ENCODE measurements at regions not wholly inside any gene's neighbourhood (a gene's known extent, or its start where the extent isn't known, plus 50 kb on each side); places are given as distances from the start of the nearest gene placed in this dataset.
"Not testable (repeated sequence)": the region's sequence is repeated elsewhere in the genome, so short reads cannot be mapped to it uniquely, and the experiment has no call there.

- peaks cover 6 to 22% (median 14%) of the 10 kb centered on the region in 3 donors for H3K4me1 ChIP-seq (ENCODE audit: control insufficient read depth in 3 of 3, insufficient read depth in 3 of 3, low read length in 3 of 3)
- H3K27me3 ChIP-seq (ENCODE audit: control insufficient read depth in 3 of 3, insufficient read depth in 3 of 3, low read length in 3 of 3) = peaks cover 83 to 89% (median 87%) of the 10 kb centered on the region in 3 donors
These were observed 73.2 kb upstream of the EN2 start for GRCh38 chr7:155384751-155385150.

GRCh38 chr7:155385182-155385581 is 72.7 kb upstream of the EN2 start:
- not testable (repeated sequence) for H3K9ac ChIP-seq (ENCODE audit: low read depth in 1 of 3, low read length in 3 of 3); H3K36me3 ChIP-seq (ENCODE audit: control insufficient read depth in 3 of 3, insufficient read depth in 3 of 3, low read length in 3 of 3); H3K27ac ChIP-seq (ENCODE audit: low read depth, low read length); H3K9me3 ChIP-seq (ENCODE audit: control insufficient read depth in 3 of 3, low read length in 3 of 3); H3K4me3 ChIP-seq (ENCODE audit: low read length in 3 of 3)
- H3K27me3 ChIP-seq (ENCODE audit: control insufficient read depth in 3 of 3, insufficient read depth in 3 of 3, low read length in 3 of 3) = peaks cover 80 to 87% (median 85%) of the 10 kb centered on the region in 3 donors
- H3K4me1 ChIP-seq (ENCODE audit: control insufficient read depth in 3 of 3, insufficient read depth in 3 of 3, low read length in 3 of 3) = peaks cover 6 to 21% (median 14%) of the 10 kb centered on the region in 3 donors

More at GRCh38 chr7:155384751-155385150, 73.2 kb upstream of the EN2 start:
- H3K4me3 ChIP-seq (ENCODE audit: low read length in 3 of 3) = no peak overlapping the region
- no peak overlapping the region for H3K27ac ChIP-seq (ENCODE audit: low read depth, low read length)
- H3K36me3 ChIP-seq (ENCODE audit: control insufficient read depth in 3 of 3, insufficient read depth in 3 of 3, low read length in 3 of 3) = no peaks in the 10 kb centered on the region
- no peak overlapping the region for H3K9ac ChIP-seq (ENCODE audit: low read depth in 1 of 3, low read length in 3 of 3)
- no peaks in the 10 kb centered on the region for H3K9me3 ChIP-seq (ENCODE audit: control insufficient read depth in 3 of 3, low read length in 3 of 3)

DNA sequence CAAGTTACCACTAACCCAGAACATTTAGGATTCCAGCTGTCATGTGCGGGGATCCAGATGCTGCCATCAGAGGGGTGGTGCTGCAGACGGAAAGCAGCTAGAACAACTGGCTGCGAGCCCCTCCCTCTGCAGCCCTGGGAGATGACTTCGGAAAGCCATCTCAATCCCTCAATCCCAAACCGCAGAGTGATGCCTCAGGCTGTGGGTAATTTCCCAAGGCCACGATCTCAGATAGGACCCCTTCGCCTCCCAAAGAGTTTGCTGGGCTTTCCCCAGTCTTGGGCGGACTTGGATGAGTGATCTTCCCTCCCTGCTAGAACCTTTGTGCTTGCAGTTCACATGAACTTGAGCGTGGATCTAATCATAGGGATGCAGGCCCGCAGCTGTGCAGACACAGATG is 71.3 kb upstream of the EN2 start:
- Histone ChIP-seq H3K9ac (ENCODE audit: low read depth in 1 of 3, low read length in 3 of 3) (no peak overlapping the region), H3K9me3 (ENCODE audit: control insufficient read depth in 3 of 3, low read length in 3 of 3) (no peaks in the 10 kb centered on the region), H3K4me3 (ENCODE audit: low read length in 3 of 3) (no peak overlapping the region), H3K27ac (ENCODE audit: low read depth, low read length) (no peak overlapping the region), H3K4me1 (ENCODE audit: control insufficient read depth in 3 of 3, insufficient read depth in 3 of 3, low read length in 3 of 3) (peaks cover 5 to 10% (median 7%) of the 10 kb centered on the region in 3 donors), H3K27me3 (ENCODE audit: control insufficient read depth in 3 of 3, insufficient read depth in 3 of 3, low read length in 3 of 3) (peaks cover 66 to 82% (median 80%) of the 10 kb centered on the region in 3 donors), H3K36me3 (ENCODE audit: control insufficient read depth in 3 of 3, insufficient read depth in 3 of 3, low read length in 3 of 3) (no peaks in the 10 kb centered on the region)

DNA sequence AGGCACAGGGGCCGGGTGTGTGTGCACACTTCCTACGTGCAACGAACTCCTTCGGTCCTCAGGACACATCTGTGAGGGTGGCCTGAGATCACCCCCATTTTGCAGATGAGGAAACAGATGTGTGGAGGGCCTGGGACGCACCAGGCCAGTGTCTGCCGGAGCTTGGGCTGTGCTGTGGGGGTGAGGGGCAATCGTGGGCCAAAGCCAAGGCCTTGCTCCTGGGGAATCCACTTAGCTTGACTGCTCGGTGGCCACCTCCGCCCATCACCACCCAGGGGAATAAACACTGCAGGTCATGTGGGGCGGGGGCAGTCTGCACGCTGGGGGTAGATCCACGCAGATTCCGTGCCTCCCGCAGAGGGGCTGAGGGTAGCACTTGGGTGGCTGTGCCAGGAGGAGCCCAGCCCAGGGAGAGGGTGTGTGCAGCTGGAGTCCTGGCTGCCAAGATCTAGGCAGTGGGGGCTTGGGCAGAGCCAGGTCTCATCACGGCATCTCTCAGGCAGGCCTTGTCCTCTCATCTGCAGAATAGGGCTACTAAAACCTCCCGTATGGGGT is 70.8 kb upstream of the EN2 start:
- Histone ChIP-seq H3K9ac (ENCODE audit: low read depth in 1 of 3, low read length in 3 of 3) (no peak overlapping the region), H3K9me3 (ENCODE audit: control insufficient read depth in 3 of 3, low read length in 3 of 3) (no peaks in the 10 kb centered on the region), H3K36me3 (ENCODE audit: control insufficient read depth in 3 of 3, insufficient read depth in 3 of 3, low read length in 3 of 3) (no peaks in the 10 kb centered on the region), H3K4me1 (ENCODE audit: control insufficient read depth in 3 of 3, insufficient read depth in 3 of 3, low read length in 3 of 3) (peaks cover 0 to 4% (median 2%) of the 10 kb centered on the region in 3 donors), H3K4me3 (ENCODE audit: low read length in 3 of 3) (no peak overlapping the region), H3K27ac (ENCODE audit: low read depth, low read length) (no peak overlapping the region), H3K27me3 (ENCODE audit: control insufficient read depth in 3 of 3, insufficient read depth in 3 of 3, low read length in 3 of 3) (peaks cover 60 to 77% (median 75%) of the 10 kb centered on the region in 3 donors)

DNA sequence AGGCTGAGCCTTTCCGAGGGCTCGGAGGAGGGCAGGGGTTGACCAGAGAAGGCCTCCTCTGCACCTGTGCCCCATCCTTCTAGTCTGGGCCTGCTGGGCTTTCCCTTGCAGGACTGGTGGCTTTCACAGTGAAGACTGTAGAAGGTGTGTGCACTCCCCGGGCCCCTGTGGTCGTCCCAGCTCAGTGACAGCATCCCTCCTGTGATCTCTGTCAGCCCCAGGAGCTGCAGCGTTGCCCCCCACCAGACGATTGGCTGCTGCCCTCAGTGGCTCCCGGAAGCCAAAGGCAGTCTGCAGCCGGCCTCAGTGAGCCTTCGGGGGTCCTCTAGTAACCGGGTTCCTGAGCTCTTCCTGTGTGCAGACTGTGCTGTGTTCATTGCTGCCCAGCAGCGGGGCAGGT is 69.4 kb upstream of the EN2 start:
- Histone ChIP-seq H3K9ac (ENCODE audit: low read depth in 1 of 3, low read length in 3 of 3) (no peak overlapping the region), H3K4me3 (ENCODE audit: low read length in 3 of 3) (no peak overlapping the region), H3K4me1 (ENCODE audit: control insufficient read depth in 3 of 3, insufficient read depth in 3 of 3, low read length in 3 of 3) (no peaks in the 10 kb centered on the region), H3K36me3 (ENCODE audit: control insufficient read depth in 3 of 3, insufficient read depth in 3 of 3, low read length in 3 of 3) (no peaks in the 10 kb centered on the region), H3K9me3 (ENCODE audit: control insufficient read depth in 3 of 3, low read length in 3 of 3) (no peaks in the 10 kb centered on the region), H3K27me3 (ENCODE audit: control insufficient read depth in 3 of 3, insufficient read depth in 3 of 3, low read length in 3 of 3) (peaks cover 51 to 69% (median 60%) of the 10 kb centered on the region in 3 donors), H3K27ac (ENCODE audit: low read depth, low read length) (no peak overlapping the region)

DNA sequence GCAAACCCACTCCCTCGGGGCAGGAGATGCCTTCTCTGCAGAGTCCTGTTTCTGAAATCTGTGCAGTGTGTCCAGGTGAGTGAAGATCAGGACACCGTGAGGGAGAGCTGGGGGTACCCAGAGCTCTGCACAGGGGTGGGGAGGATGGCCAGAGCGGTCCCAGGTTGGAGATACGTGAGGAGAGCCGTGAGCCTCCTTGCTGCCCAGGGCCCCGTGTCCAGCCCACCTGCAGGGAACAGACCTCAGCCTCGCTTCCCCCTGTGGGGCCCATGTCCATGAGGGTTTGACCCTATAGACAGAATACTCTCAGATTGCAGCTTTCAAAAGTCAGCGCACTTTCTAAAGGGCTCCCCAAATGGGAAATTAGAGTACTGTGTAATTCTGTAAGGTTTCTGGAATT is 66.5 kb upstream of the EN2 start:
- peaks cover 45 to 53% (median 50%) of the 10 kb centered on the region in 3 donors for H3K27me3 ChIP-seq (ENCODE audit: control insufficient read depth in 3 of 3, insufficient read depth in 3 of 3, low read length in 3 of 3)
- no peak overlapping the region for H3K9ac ChIP-seq (ENCODE audit: low read depth in 1 of 3, low read length in 3 of 3)

DNA sequence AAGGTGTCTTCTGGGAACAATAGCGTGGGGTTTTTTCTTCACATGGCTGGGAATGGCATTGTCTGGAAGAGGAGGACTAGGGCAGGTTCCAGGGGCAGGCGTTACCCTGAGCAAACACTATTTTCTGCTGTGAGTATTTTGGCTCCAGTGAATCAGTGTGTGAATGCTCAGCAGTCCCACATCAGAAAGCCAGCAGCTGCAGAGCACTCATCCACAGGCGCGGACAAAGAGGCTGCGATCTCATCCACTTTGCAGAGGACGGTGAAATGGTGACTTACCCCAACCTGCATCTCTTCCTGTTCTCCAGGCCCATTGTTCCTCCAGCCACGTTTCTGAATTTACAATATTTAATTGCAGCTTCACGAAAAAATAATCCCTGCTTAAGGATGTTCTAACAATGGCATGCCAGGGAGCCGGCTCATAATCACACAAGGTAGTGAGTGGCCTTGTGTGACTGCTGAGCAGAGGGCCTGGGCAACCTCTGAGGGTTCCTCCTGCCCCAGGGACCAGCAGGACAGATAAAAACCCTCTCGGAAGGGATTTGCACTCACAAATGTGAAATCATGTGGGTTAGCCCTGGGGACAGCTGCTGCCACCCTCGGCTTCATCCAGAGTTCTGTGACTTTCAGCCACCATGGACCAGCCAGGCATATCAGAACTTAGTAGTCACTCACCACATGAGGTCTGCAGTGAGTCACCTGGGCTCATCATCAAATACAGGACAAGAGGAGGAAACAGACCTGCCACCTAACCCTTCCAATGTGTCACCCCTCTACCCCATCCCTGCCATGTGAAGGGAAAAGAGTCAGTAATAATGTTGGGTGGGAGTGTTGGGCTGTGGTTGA is 65.0 kb upstream of the EN2 start:
- Histone ChIP-seq H3K27me3 (ENCODE audit: control insufficient read depth in 3 of 3, insufficient read depth in 3 of 3, low read length in 3 of 3) (peaks cover 38 to 50% (median 41%) of the 10 kb centered on the region in 3 donors), H3K27ac (ENCODE audit: low read depth, low read length) (no peak overlapping the region), H3K36me3 (ENCODE audit: control insufficient read depth in 3 of 3, insufficient read depth in 3 of 3, low read length in 3 of 3) (no peaks in the 10 kb centered on the region), H3K9ac (ENCODE audit: low read depth in 1 of 3, low read length in 3 of 3) (no peak overlapping the region), H3K4me1 (ENCODE audit: control insufficient read depth in 3 of 3, insufficient read depth in 3 of 3, low read length in 3 of 3) (no peaks in the 10 kb centered on the region), H3K4me3 (ENCODE audit: low read length in 3 of 3) (no peak overlapping the region), H3K9me3 (ENCODE audit: control insufficient read depth in 3 of 3, low read length in 3 of 3) (no peaks in the 10 kb centered on the region)

More for the DNA sequence above, 66.5 kb upstream of the EN2 start:
- Histone ChIP-seq H3K4me1 (ENCODE audit: control insufficient read depth in 3 of 3, insufficient read depth in 3 of 3, low read length in 3 of 3) (no peaks in the 10 kb centered on the region), H3K36me3 (ENCODE audit: control insufficient read depth in 3 of 3, insufficient read depth in 3 of 3, low read length in 3 of 3) (no peaks in the 10 kb centered on the region), H3K27ac (ENCODE audit: low read depth, low read length) (no peak overlapping the region), H3K4me3 (ENCODE audit: low read length in 3 of 3) (no peak overlapping the region), H3K9me3 (ENCODE audit: control insufficient read depth in 3 of 3, low read length in 3 of 3) (no peaks in the 10 kb centered on the region)

DNA sequence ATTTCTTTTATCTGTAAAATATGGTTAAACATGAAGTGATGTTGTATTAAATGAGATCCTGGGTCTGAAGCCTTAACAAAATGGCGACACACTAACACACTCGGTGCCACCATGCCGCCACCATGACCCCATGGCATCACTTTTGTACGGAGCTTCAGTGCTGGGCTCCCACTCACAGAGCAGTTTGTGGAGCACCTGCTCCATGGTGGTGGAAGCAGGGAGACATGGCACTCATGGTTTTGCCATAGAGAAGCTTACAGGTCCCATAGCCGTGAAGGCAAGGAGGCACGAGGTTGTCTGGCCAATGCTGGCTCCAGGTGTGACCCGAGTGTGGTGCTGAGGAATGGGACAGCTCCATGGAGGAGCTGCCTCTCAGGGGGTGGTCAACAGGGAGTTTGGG is 63.5 kb upstream of the EN2 start:
- no peaks in the 10 kb centered on the region for H3K9me3 ChIP-seq (ENCODE audit: control insufficient read depth in 3 of 3, low read length in 3 of 3)
- no peaks in the 10 kb centered on the region for H3K36me3 ChIP-seq (ENCODE audit: control insufficient read depth in 3 of 3, insufficient read depth in 3 of 3, low read length in 3 of 3)
- H3K27ac ChIP-seq (ENCODE audit: low read depth, low read length) = no peak overlapping the region
- no peaks in the 10 kb centered on the region for H3K4me1 ChIP-seq (ENCODE audit: control insufficient read depth in 3 of 3, insufficient read depth in 3 of 3, low read length in 3 of 3)
- no peak overlapping the region for H3K4me3 ChIP-seq (ENCODE audit: low read length in 3 of 3)
- H3K9ac ChIP-seq (ENCODE audit: low read depth in 1 of 3, low read length in 3 of 3) = no peak overlapping the region
- peaks cover 33 to 44% (median 34%) of the 10 kb centered on the region in 3 donors for H3K27me3 ChIP-seq (ENCODE audit: control insufficient read depth in 3 of 3, insufficient read depth in 3 of 3, low read length in 3 of 3)

DNA sequence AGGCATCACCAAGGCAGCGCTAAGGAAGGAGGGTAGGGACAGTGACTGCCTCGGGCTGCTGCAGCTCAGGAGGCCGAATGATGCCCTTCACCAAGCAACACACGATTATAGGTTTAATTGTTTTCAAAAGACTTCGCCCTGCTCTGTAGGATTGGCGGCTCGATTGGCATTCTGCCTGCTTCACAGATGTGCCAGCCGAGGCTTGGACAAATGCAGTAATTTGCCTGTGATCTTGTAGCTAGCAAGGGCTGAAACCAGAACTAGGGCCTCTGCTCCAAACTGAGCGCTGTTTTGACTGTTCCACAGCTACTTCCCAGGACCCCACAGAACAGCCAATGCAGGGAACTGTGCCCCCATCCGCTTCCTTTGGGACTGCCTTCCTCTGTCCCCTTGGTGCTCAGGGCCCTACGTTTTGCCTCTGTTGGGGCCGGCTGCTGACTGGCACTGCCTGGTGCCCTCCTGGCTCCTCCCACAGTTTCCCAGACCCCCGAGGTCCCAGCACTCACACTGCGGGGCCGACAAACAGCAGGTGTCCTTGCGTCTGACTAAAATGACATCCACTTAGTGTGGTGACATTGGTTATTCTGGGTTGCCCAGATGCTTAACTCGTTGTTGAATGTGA is 62.6 kb upstream of the EN2 start:
- Histone ChIP-seq H3K4me3 (ENCODE audit: low read length in 3 of 3) (no peak overlapping the region), H3K27ac (ENCODE audit: low read depth, low read length) (no peak overlapping the region), H3K9me3 (ENCODE audit: control insufficient read depth in 3 of 3, low read length in 3 of 3) (no peaks in the 10 kb centered on the region), H3K27me3 (ENCODE audit: control insufficient read depth in 3 of 3, insufficient read depth in 3 of 3, low read length in 3 of 3) (peaks cover 39 to 46% (median 40%) of the 10 kb centered on the region in 3 donors), H3K4me1 (ENCODE audit: control insufficient read depth in 3 of 3, insufficient read depth in 3 of 3, low read length in 3 of 3) (no peaks in the 10 kb centered on the region), H3K36me3 (ENCODE audit: control insufficient read depth in 3 of 3, insufficient read depth in 3 of 3, low read length in 3 of 3) (no peaks in the 10 kb centered on the region), H3K9ac (ENCODE audit: low read depth in 1 of 3, low read length in 3 of 3) (no peak overlapping the region)

GRCh38 chr7:155396661-155397060 is 61.3 kb upstream of the EN2 start:
- Histone ChIP-seq H3K9ac (ENCODE audit: low read depth in 1 of 3, low read length in 3 of 3) (no peak overlapping the region), H3K36me3 (ENCODE audit: control insufficient read depth in 3 of 3, insufficient read depth in 3 of 3, low read length in 3 of 3) (no peaks in the 10 kb centered on the region), H3K4me3 (ENCODE audit: low read length in 3 of 3) (no peak overlapping the region), H3K27me3 (ENCODE audit: control insufficient read depth in 3 of 3, insufficient read depth in 3 of 3, low read length in 3 of 3) (peaks cover 43 to 48% (median 46%) of the 10 kb centered on the region in 3 donors), H3K4me1 (ENCODE audit: control insufficient read depth in 3 of 3, insufficient read depth in 3 of 3, low read length in 3 of 3) (no peaks in the 10 kb centered on the region), H3K27ac (ENCODE audit: low read depth, low read length) (no peak overlapping the region), H3K9me3 (ENCODE audit: control insufficient read depth in 3 of 3, low read length in 3 of 3) (no peaks in the 10 kb centered on the region)

Data from skeletal muscle tissue (tissue), 3 donors.